ENCODE measurements at regions not wholly inside any gene's neighbourhood (a gene's known extent, or its start where the extent isn't known, plus 50 kb on each side); places are given as distances from the start of the nearest gene placed in this dataset.
A peak's percentile ranks its signal among the peaks of the same experiment; 100 is the strongest.

GRCh38 chr12:126189856-126190255 lies 1124.6 kb downstream of the AACS start:
- no peak for DNase-seq (ENCODE audit: low read depth)
- no peak for TF ChIP-seq CTCF (IDR thresholded peaks at IDR 0.05; ENCODE audit: insufficient read depth, low read length, poor library complexity, severe bottlenecking)
- Histone ChIP-seq H3K27me3 (ENCODE audit: control insufficient read depth, insufficient read depth, low read length) (peaks cover 11% of the 10 kb centered on the region), H3K4me3 (ENCODE audit: low read depth, low read length) (no peak overlapping the region), H3K36me3 (ENCODE audit: control insufficient read depth, insufficient read depth, low read length) (no peaks in the 10 kb centered on the region)

- no peak for TF ChIP-seq CTCF (IDR thresholded peaks at IDR 0.05; ENCODE audit: insufficient read depth, low read length, poor library complexity, severe bottlenecking)
- H3K4me3 ChIP-seq (ENCODE audit: low read depth, low read length): peak overlapping the region; percentile 27
- peaks cover 11% of the 10 kb centered on the region for H3K27me3 ChIP-seq (ENCODE audit: control insufficient read depth, insufficient read depth, low read length)
- H3K36me3 ChIP-seq (ENCODE audit: control insufficient read depth, insufficient read depth, low read length): no peaks in the 10 kb centered on the region
- DNase-seq (ENCODE audit: low read depth): no peak
These were observed 1126.0 kb downstream of the AACS start for GRCh38 chr12:126191031-126191891.

- Histone ChIP-seq H3K4me3 (ENCODE audit: low read depth, low read length) (no peak overlapping the region), H3K27me3 (ENCODE audit: control insufficient read depth, insufficient read depth, low read length) (peaks cover 11% of the 10 kb centered on the region), H3K36me3 (ENCODE audit: control insufficient read depth, insufficient read depth, low read length) (no peaks in the 10 kb centered on the region)
- no peak for DNase-seq (ENCODE audit: low read depth)
- TF ChIP-seq CTCF (IDR thresholded peaks at IDR 0.05; ENCODE audit: insufficient read depth, low read length, poor library complexity, severe bottlenecking): no peak
These were observed 1126.7 kb downstream of the AACS start for GRCh38 chr12:126191949-126192348.

GRCh38 chr12:126193190-126193589 lies 1128.0 kb downstream of the AACS start:
- no peaks in the 10 kb centered on the region for H3K36me3 ChIP-seq (ENCODE audit: control insufficient read depth, insufficient read depth, low read length)
- no peak overlapping the region for H3K4me3 ChIP-seq (ENCODE audit: low read depth, low read length)
- peaks cover 11% of the 10 kb centered on the region for H3K27me3 ChIP-seq (ENCODE audit: control insufficient read depth, insufficient read depth, low read length)
- no peak for TF ChIP-seq CTCF (IDR thresholded peaks at IDR 0.05; ENCODE audit: insufficient read depth, low read length, poor library complexity, severe bottlenecking)
- no peak for DNase-seq (ENCODE audit: low read depth)

GRCh38 chr12:126196263-126196662 lies 1131.0 kb downstream of the AACS start:
- no peak for TF ChIP-seq CTCF (IDR thresholded peaks at IDR 0.05; ENCODE audit: insufficient read depth, low read length, poor library complexity, severe bottlenecking)
- no peak for DNase-seq (ENCODE audit: low read depth)
- Histone ChIP-seq H3K4me3 (ENCODE audit: low read depth, low read length) (no peak overlapping the region), H3K36me3 (ENCODE audit: control insufficient read depth, insufficient read depth, low read length) (no peaks in the 10 kb centered on the region), H3K27me3 (ENCODE audit: control insufficient read depth, insufficient read depth, low read length) (peaks cover 5% of the 10 kb centered on the region)

- no peak for TF ChIP-seq CTCF (IDR thresholded peaks at IDR 0.05; ENCODE audit: insufficient read depth, low read length, poor library complexity, severe bottlenecking)
- DNase-seq (ENCODE audit: low read depth): no peak
These were observed 1133.3 kb downstream of the AACS start for GRCh38 chr12:126198516-126198915.

More at GRCh38 chr12:126198516-126198915, 1133.3 kb downstream of the AACS start:
- Histone ChIP-seq H3K36me3 (ENCODE audit: control insufficient read depth, insufficient read depth, low read length) (no peaks in the 10 kb centered on the region), H3K27me3 (ENCODE audit: control insufficient read depth, insufficient read depth, low read length) (no peaks in the 10 kb centered on the region), H3K4me3 (ENCODE audit: low read depth, low read length) (no peak overlapping the region)
